PC-3 (cell line): ENCODE measurements at regions not wholly inside any gene's neighbourhood (a gene's known extent, or its start where the extent isn't known, plus 50 kb on each side); places are given as distances from the start of the nearest gene placed in this dataset.

Experiments
- EZH2phosphoT487 ChIP-seq: fragments of 300-600 bp; sonication (generic); IDR thresholded peaks from 2 replicates; pipeline ENCODE4 v1.6.1; 2018; ENCODE audit warnings: mild to moderate bottlenecking, antibody characterized with exemption, low read length, borderline replicate concordance
- TF ChIP-seq, protein P1 (sequence below): fragments of 300-600 bp; sonication (generic); conservative IDR thresholded peaks from 2 replicates; pipeline ENCODE4 v1.5.1; 2017; ENCODE audit warnings: antibody characterized with exemption, low read depth, mild to moderate bottlenecking, low read length

DNA sequence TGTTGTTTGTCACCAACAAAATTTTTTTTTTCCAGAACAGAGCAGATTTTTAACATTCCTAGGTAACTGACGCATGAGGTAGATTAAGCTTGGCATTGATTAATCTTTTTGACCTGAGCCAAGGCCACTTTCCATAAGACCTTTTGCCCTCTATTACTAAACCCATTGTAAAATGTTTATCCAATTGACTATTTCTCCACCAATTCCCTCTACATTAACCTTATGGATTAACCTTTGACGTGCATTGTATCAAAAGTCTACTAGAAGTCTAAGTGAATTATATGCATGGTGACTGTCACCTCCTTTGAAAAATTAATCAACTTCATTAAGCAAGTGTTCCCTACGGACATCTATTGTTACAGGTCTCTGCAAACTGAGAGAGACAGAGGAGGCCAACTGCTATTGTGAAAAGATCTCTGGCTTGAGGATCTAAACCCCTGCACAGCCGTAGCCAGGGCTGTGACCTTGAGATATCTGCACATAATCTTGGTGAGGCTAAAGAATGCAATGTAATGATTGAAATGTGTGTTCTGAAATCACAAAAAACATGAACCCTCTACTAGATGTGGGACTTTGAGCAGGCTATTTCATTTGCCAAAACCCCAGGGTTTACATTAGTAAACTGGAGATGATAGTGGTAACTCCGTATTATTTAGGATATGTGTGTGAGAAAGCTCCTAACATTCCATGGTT is 632.2 kb downstream of the TLR4 start:
- TF ChIP-seq, protein P1, sequence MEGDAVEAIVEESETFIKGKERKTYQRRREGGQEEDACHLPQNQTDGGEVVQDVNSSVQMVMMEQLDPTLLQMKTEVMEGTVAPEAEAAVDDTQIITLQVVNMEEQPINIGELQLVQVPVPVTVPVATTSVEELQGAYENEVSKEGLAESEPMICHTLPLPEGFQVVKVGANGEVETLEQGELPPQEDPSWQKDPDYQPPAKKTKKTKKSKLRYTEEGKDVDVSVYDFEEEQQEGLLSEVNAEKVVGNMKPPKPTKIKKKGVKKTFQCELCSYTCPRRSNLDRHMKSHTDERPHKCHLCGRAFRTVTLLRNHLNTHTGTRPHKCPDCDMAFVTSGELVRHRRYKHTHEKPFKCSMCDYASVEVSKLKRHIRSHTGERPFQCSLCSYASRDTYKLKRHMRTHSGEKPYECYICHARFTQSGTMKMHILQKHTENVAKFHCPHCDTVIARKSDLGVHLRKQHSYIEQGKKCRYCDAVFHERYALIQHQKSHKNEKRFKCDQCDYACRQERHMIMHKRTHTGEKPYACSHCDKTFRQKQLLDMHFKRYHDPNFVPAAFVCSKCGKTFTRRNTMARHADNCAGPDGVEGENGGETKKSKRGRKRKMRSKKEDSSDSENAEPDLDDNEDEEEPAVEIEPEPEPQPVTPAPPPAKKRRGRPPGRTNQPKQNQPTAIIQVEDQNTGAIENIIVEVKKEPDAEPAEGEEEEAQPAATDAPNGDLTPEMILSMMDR = no peak
- TF ChIP-seq EZH2phosphoT487 = no peak
